Neural cell (in vitro differentiated cells): ENCODE measurements at regions not wholly inside any gene's neighbourhood (a gene's known extent, or its start where the extent isn't known, plus 50 kb on each side); places are given as distances from the start of the nearest gene placed in this dataset.

Experiments used
- H2AFZ ChIP-seq: fragments of 200-600, 300-800 bp; sonication (generic), shearing (Covaris generic); 2 replicates; pipeline ENCODE4 v1.6.0; 2014; ENCODE audit warnings: low read depth, mild to moderate bottlenecking, antibody characterized with exemption, low read length, moderate library complexity
- H3F3A ChIP-seq: fragments of 200-600 bp; shearing (Covaris generic); 2 replicates; pipeline ENCODE4 v1.6.1; 2016; ENCODE audit warnings: mild to moderate bottlenecking, moderate library complexity, mixed read lengths, antibody characterized with exemption, low read length; ENCODE audit not compliant: insufficient read depth, poor library complexity, severe bottlenecking
- H3K27ac ChIP-seq: fragments of 200-600, 300-800 bp; sonication (generic), shearing (Covaris generic); 2 replicates; pipeline ENCODE4 v1.5.1; 2014; ENCODE audit warnings: mild to moderate bottlenecking, low read length, moderate library complexity
- H3K27me3 ChIP-seq: fragments of 300-800, 200-600 bp; sonication (generic), shearing (Covaris generic); 2 replicates; pipeline ENCODE4 v1.6.0; 2014; ENCODE audit warnings: mild to moderate bottlenecking, low read depth, low read length, moderate library complexity; ENCODE audit not compliant: insufficient read depth
- H3K36me3 ChIP-seq: fragments of 300-800, 200-600 bp; sonication (generic), shearing (Covaris generic); 2 replicates; pipeline ENCODE4 v1.5.1; 2014; ENCODE audit warnings: mild to moderate bottlenecking, antibody characterized with exemption, low read length, moderate library complexity; ENCODE audit not compliant: insufficient read depth
- H3K4me2 ChIP-seq: fragments of 300-800, 200-600 bp; sonication (generic), shearing (Covaris generic); 2 replicates; pipeline ENCODE4 v1.6.0; 2014; ENCODE audit warnings: mild to moderate bottlenecking, low read length
- H3K4me3 ChIP-seq: fragments of 300-800, 200-600 bp; sonication (generic), shearing (Covaris generic); 2 replicates; pipeline ENCODE4 v1.5.1; 2014; ENCODE audit warnings: mild to moderate bottlenecking, low read length, moderate library complexity
- H3K79me2 ChIP-seq: fragments of 200-600 bp; shearing (Covaris generic); replicated peaks from 2 replicates; pipeline ENCODE4 v1.6.0; 2014; ENCODE audit warnings: mild to moderate bottlenecking, low read length, moderate library complexity; ENCODE audit not compliant: insufficient read depth
- H3K9ac ChIP-seq: fragments of 300-800, 200-600 bp; sonication (generic), shearing (Covaris generic); 2 replicates; pipeline ENCODE4 v1.6.1; 2016; ENCODE audit warnings: mild to moderate bottlenecking, low read length, mixed read lengths
- H3K9me2 ChIP-seq: fragments of 200-600 bp; shearing (Covaris generic); 2 replicates; pipeline ENCODE4 v1.6.1; 2016; ENCODE audit warnings: mild to moderate bottlenecking, low read length, mixed read lengths; ENCODE audit not compliant: insufficient read depth
- H3K9me3 ChIP-seq: fragments of 200-600, 300-800 bp; sonication (generic), shearing (Covaris generic); 2 replicates; pipeline ENCODE4 v1.6.1; 2016; ENCODE audit warnings: mild to moderate bottlenecking, mixed run types, low read length, moderate library complexity, mixed read lengths
- H4K20me1 ChIP-seq: fragments of 200-600 bp; shearing (Covaris generic); 2 replicates; pipeline ENCODE4 v1.6.1; 2016; ENCODE audit warnings: mild to moderate bottlenecking, mixed run types; ENCODE audit not compliant: insufficient read depth
- CTCF ChIP-seq: fragments of 450-650 bp; IDR thresholded peaks from 2 replicates; pipeline ENCODE4 v1.5.1; 2014; ENCODE audit warnings: antibody characterized with exemption, mild to moderate bottlenecking, moderate library complexity; ENCODE audit not compliant: poor library complexity, severe bottlenecking
- EP300 ChIP-seq: fragments of 450-650 bp; conservative IDR thresholded peaks from 2 replicates; pipeline ENCODE4 v1.6.1; 2014; ENCODE audit warnings: antibody characterized with exemption, mild to moderate bottlenecking, moderate library complexity; ENCODE audit not compliant: poor library complexity, severe bottlenecking
- EZH2 ChIP-seq: fragments of 200-600, 300-800 bp; shearing (Covaris generic), sonication (generic); IDR thresholded peaks from 2 replicates; pipeline ENCODE4 v1.6.1; 2014; ENCODE audit warnings: antibody characterized with exemption, low read length, borderline replicate concordance, mild to moderate bottlenecking; ENCODE audit not compliant: insufficient read depth, poor library complexity, severe bottlenecking
- MXI1 ChIP-seq: fragments of 450-650 bp; conservative IDR thresholded peaks from 2 replicates; pipeline ENCODE4 v1.6.1; 2014; ENCODE audit warnings: antibody characterized with exemption, mild to moderate bottlenecking; ENCODE audit not compliant: poor library complexity, severe bottlenecking
- POLR2AphosphoS5 ChIP-seq: IDR thresholded peaks from 2 replicates; pipeline ENCODE4 v1.6.1; 2012
- RAD21 ChIP-seq: fragments of 450-650 bp; conservative IDR thresholded peaks from 2 replicates; pipeline ENCODE4 v1.6.1; 2014; ENCODE audit warnings: antibody characterized with exemption, mild to moderate bottlenecking, moderate library complexity
- REST ChIP-seq: IDR thresholded peaks from 2 replicates; pipeline ENCODE4 v1.6.1; 2012; ENCODE audit warnings: borderline replicate concordance
- SMC3 ChIP-seq: fragments of 450-650 bp; conservative IDR thresholded peaks from 2 replicates; pipeline ENCODE4 v1.6.1; 2014; ENCODE audit warnings: antibody characterized with exemption, mild to moderate bottlenecking, moderate library complexity; ENCODE audit not compliant: poor library complexity
- TAF1 ChIP-seq: IDR thresholded peaks from 2 replicates; pipeline ENCODE4 v1.6.1; 2012; ENCODE audit warnings: low read depth

GRCh38 chr2:2400286-2401038, 69.4 kb upstream of the MYT1L start:
- H2AFZ ChIP-seq, result no peak overlapping the region
- no peak overlapping the region for H3K9ac ChIP-seq
- no peaks in the 10 kb centered on the region for H3K9me3 ChIP-seq
- no peaks in the 10 kb centered on the region for H3K79me2 ChIP-seq
- H3K4me2 ChIP-seq, result no peak overlapping the region
- H3K27me3 ChIP-seq, result no peaks in the 10 kb centered on the region
- H3F3A ChIP-seq, result no peaks in the 10 kb centered on the region
- H3K27ac ChIP-seq, result no peak overlapping the region
- no peaks in the 10 kb centered on the region for H3K36me3 ChIP-seq
- no peaks in the 10 kb centered on the region for H4K20me1 ChIP-seq
- no peak overlapping the region for H3K4me3 ChIP-seq
- H3K9me2 ChIP-seq, result no peaks in the 10 kb centered on the region
- TF ChIP-seq CTCF (no peak), REST (no peak)

DNA sequence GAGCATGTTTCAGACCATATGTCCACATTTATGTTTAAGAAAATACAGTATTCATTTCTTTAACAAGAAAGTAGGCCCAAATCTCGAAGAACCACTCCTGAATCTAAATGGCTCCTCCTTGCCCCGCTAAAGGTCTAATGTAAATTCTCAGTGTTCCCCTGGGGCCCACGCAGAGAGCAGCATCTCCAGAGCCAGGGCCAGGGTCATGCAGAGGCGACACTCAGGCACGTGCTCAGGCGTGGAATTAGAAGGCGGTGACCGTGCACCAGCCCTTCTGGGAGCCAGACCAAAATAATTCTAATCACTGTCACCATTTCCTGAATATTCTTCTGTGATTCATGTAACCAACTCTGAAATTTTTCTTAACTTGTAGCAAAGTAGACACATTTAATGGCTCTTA, 68.3 kb upstream of the MYT1L start:
- Histone ChIP-seq H3K36me3 (no peaks in the 10 kb centered on the region), H3F3A (no peaks in the 10 kb centered on the region), H3K27ac (no peak overlapping the region), H3K9me3 (no peaks in the 10 kb centered on the region), H3K9ac (no peak overlapping the region), H4K20me1 (no peaks in the 10 kb centered on the region), H3K27me3 (no peaks in the 10 kb centered on the region), H3K4me3 (no peak overlapping the region), H3K4me2 (no peak overlapping the region), H3K79me2 (no peaks in the 10 kb centered on the region), H3K9me2 (no peaks in the 10 kb centered on the region), H2AFZ (no peak overlapping the region)
- TF ChIP-seq EZH2 (no peak), EP300 (no peak), POLR2AphosphoS5 (no peak), CTCF (no peak), TAF1 (no peak), SMC3 (no peak), REST (no peak), MXI1 (no peak), RAD21 (no peak)
